Choroid plexus epithelial cell (primary cell): ENCODE measurements at regions not wholly inside any gene's neighbourhood (a gene's known extent, or its start where the extent isn't known, plus 50 kb on each side); places are given as distances from the start of the nearest gene placed in this dataset.

Experiments used
- DNase-seq: peaks from one replicate; pipeline ENCODE4 v3.0.0-alpha.2; 2010; ENCODE audit warnings: low read depth
- H3K4me3 ChIP-seq: 2 replicates; pipeline ENCODE4 v1.5.1; 2011; ENCODE audit warnings: low read depth, mild to moderate bottlenecking, control low read depth, low read length, moderate library complexity
- CTCF ChIP-seq: conservative IDR thresholded peaks from 2 replicates; pipeline ENCODE4 v1.5.1; 2011; ENCODE audit warnings: low read depth, mild to moderate bottlenecking, control low read depth, inconsistent platforms, low read length, moderate library complexity

GRCh38 chr12:111275308-111275707 lies 93.6 kb downstream of the PHETA1 start:
- H3K4me3 ChIP-seq = no peak overlapping the region
- DNase-seq = no peak
- TF ChIP-seq CTCF = no peak

GRCh38 chr12:111274777-111275176 lies 94.1 kb downstream of the PHETA1 start:
- peak; percentile 58 for TF ChIP-seq CTCF
- DNase-seq = peak; percentile 20
- H3K4me3 ChIP-seq = no peak overlapping the region

- DNase-seq = peak; percentile 23
- TF ChIP-seq CTCF = peak; percentile 50
These were observed 97.0 kb downstream of the PHETA1 start for GRCh38 chr12:111271674-111272418.

GRCh38 chr12:111270774-111271173 lies 98.1 kb downstream of the PHETA1 start:
- DNase-seq = no peak
- H3K4me3 ChIP-seq = no peak overlapping the region
- no peak for TF ChIP-seq CTCF

More at GRCh38 chr12:111271674-111272418, 97.0 kb downstream of the PHETA1 start:
- H3K4me3 ChIP-seq = no peak overlapping the region

GRCh38 chr12:111270239-111270638 lies 98.7 kb downstream of the PHETA1 start:
- H3K4me3 ChIP-seq = no peak overlapping the region
- TF ChIP-seq CTCF = no peak
- DNase-seq = no peak

- no peak overlapping the region for H3K4me3 ChIP-seq
- DNase-seq = no peak
- no peak for TF ChIP-seq CTCF
These were observed 99.2 kb downstream of the PHETA1 start for GRCh38 chr12:111269718-111270117.
